Vagina (tissue), 2 donors: ENCODE measurements at regions not wholly inside any gene's neighbourhood (a gene's known extent, or its start where the extent isn't known, plus 50 kb on each side); places are given as distances from the start of the nearest gene placed in this dataset.

Experiments
- POLR2A ChIP-seq, 2 donors: fragments of 450-650 bp; IDR thresholded peaks; one replicate each; pipeline ENCODE4 v1.6.1; 2017; ENCODE audit warnings: antibody characterized with exemption in 2 of 2, mild to moderate bottlenecking in 2 of 2, moderate library complexity in 2 of 2
- TF ChIP-seq, protein P1 (sequence below), 3 experiments: fragments of 450-650 bp in 2 of 3; fragments of 200-600 bp in 1 of 3; sonication (generic) in 1 of 3; IDR thresholded peaks; one replicate each; pipeline ENCODE4 v1.5.1; 2017 to 2019; ENCODE audit warnings: antibody characterized with exemption in 3 of 3, mild to moderate bottlenecking in 2 of 3, moderate library complexity in 2 of 3

DNA sequence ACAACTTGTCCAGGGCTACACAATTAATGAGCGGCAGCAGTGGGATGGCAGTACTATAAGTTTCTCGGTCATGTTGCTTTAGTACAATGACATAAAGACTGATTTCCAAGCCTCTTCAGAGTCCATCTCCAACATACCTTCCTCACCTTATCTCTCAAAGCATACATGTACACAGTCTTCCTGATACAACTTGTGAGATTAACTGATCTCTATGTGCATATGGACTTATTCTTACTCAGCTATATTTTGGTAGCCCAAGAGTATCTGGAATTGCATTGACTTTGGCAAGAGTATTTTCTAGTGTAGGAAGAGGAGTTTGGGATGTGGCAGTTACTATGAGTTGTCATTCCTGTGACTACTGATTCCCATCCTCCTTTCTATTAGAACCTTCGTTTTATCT is 575.0 kb downstream of the EDEM1 start:
- TF ChIP-seq POLR2A (IDR thresholded peaks at IDR 0.05), result no peak
- TF ChIP-seq, protein P1, sequence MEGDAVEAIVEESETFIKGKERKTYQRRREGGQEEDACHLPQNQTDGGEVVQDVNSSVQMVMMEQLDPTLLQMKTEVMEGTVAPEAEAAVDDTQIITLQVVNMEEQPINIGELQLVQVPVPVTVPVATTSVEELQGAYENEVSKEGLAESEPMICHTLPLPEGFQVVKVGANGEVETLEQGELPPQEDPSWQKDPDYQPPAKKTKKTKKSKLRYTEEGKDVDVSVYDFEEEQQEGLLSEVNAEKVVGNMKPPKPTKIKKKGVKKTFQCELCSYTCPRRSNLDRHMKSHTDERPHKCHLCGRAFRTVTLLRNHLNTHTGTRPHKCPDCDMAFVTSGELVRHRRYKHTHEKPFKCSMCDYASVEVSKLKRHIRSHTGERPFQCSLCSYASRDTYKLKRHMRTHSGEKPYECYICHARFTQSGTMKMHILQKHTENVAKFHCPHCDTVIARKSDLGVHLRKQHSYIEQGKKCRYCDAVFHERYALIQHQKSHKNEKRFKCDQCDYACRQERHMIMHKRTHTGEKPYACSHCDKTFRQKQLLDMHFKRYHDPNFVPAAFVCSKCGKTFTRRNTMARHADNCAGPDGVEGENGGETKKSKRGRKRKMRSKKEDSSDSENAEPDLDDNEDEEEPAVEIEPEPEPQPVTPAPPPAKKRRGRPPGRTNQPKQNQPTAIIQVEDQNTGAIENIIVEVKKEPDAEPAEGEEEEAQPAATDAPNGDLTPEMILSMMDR (IDR thresholded peaks at IDR 0.05), result no peak
